HCEC 1CT (cell line): ENCODE measurements at regions not wholly inside any gene's neighbourhood (a gene's known extent, or its start where the extent isn't known, plus 50 kb on each side); places are given as distances from the start of the nearest gene placed in this dataset.

Experiments
- DNase-seq: peaks from one replicate; pipeline ENCODE4 v3.0.0-alpha.2; 2017

DNA sequence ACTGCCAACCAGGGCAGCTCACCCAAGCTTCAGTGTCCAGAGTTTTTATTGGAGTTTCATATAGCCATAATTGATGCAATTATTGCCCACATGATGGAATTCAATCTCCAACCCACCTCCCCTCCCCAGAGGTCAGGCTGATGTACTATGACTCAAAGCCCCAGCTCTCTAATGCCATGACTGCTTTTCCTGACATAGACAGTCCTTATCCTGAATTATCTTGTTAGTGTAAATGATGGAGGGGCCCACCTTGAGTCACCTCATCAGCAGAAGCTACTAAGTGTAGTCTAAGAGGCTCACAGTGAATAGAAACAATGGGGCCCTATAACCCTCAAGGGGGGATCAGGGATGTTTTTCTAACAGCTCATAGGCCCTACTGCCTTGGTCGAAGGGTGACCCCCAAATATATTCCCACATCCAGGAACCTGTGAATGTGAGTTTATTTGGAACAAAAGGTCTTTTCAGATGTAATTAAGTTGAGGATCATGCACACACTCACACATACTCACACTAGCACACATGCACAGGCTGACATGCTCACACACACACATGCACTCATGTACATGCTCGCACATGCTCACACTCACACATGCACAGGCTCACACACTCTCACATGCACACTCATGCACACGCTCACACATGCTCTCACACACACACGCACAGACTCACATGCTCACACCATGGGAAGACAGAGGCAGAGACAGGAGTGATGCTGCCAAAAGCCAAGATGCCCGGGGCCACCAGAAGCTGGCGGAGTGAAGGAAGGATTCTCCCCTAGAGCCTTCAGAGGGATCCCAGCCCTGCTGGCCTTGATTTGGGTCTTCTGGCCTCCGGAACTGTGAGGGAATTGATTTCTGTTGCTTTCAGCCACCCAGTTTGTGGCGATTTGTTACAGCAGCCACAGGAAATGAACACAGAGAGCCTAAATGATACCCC, 131.2 kb upstream of the SMAD3 start:
- no peak for DNase-seq

GRCh38 chr15:66934868-66935520, 130.4 kb upstream of the SMAD3 start:
- no peak for DNase-seq

DNA sequence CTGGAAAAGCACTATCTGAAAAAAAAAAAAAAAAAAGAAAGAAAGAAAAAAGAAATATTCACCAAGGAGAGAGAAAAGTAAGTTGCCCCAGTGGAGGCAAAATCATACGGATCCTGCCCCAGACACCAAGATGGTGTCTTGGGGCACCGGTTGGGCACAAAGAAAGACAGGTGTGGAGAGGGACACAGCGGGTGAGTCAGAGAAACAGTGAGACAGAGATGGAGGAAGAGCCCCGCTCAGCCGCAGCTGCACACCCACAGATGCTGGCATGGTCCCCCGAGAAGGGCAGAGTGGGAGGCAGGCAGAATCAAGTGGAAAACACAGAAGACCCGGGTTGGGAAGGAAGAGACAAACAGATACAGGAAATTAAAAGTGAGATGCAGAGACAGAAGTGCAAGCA, 129.7 kb upstream of the SMAD3 start:
- no peak for DNase-seq

DNA sequence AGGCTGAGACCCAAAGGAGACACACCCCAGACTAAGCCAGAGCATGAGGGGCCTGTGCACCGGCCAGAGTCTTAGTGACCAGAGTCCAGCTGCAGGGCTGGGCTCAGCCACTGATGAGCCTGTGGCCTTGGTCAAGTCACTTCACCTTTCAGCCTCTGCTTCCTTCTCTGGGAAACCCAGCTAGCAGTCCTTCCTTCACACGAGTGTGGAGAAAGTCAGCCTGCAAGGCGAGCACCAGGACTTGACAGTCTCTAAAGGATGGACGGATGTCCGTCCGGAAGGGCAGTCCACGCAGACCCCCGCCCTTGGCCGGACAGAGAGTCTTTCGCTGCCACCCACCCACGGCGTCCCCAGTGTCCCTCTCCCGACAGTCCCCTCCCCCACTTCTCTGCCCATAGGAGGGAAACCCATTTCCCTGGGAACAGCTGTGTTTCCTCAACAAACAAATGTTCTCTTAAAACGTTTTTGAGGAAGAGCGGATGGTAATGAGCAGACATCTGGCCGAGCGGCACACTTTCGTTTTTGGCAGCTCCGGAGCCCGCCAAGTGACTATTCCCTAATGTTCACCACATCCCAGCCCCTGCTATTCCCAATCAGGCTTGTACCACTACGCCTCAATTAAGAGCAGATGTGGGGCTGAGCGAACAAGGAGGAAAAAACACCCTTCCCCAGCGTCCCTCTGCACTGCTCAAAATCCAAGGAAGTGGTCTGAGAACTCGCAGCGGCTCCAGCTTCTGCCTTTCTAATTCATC, 129.1 kb upstream of the SMAD3 start:
- peak; percentile 58 for DNase-seq

DNA sequence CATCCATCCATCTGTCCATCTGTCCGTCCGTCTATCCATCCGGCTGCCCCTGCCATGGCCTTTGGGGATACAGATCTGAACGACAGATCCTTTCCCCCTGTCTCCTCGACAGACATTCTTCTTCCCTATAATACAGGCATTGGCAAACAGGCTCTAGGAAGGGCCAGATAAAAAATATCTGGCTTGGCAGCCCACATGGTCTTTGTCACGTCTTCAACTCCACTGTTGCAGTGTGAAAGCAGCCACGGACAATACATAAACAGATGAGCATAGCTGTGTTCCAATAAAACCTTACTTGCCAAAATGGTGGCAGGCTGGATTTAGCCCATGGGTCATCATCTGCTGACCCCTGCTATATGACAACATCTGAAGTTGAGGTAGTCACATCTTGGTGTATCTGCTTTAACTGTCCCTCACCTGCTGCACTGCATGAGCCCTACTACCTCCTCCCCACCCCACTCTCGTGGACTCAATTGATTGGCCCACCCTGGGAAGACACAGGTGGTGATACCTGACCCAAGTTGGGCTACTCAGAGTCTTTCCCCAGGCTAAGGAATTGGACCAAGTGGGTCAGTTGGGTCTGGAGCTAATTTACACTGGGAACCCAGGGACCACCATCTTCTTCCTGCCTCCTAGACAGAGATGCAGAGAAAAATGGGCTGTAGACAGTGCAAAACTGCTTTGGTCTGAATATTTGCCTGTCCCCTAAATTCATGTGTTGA, 128.4 kb upstream of the SMAD3 start:
- no peak for DNase-seq

DNA sequence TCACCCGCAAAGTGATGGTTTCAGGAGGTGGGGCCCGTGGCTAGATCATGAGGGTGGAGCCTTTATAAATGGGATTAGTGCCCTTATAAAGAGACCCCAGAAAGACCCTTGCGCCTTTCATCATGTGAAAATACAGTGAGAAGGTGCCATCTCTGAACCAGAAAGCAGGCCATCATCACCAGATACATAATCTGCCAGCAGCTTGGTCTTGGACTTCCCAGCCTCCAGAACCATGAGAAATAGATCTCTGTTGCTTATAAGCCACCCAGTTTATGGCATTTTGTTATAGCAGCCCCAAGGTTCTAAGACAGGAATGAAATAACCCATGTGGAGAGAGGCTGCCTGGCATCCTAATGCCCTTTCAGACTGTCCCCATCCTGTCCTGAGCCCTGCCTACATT, 127.8 kb upstream of the SMAD3 start:
- no peak for DNase-seq

DNA sequence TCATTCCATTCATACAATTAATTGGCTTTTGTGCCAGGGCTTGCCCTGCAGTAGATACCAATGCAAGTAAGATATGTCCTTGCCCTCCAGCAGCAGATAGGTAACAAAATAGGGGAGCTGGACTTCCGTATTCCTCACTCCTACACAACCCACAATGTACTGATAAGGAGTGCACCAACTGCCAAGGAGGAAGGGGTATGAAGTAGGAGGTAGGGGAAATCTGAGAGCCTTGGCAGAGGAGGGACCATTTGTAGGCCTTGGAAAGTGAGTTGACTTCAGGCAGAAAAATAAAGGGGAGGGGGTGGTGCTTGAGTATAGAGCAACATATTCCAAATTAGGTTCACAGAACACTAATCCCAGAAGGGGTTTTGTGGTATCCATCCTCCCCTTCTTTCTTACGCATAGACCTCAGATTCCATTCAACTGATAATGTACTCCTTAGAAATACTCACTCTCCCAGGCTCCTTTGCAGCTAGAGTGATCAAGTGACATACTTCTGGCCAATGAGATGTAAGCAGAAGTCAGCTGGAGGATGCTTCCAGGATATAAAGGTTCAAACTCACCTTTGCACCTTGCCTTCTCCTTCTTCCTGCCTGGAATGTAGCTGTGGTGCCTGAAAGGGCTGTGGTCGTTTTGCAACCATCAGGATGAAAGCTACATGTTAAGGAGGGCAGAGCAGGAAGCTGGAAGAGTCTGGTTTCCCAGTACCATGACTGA, 127.1 kb upstream of the SMAD3 start:
- no peak for DNase-seq

GRCh38 chr15:66939016-66939415, 126.4 kb upstream of the SMAD3 start:
- DNase-seq: no peak

DNA sequence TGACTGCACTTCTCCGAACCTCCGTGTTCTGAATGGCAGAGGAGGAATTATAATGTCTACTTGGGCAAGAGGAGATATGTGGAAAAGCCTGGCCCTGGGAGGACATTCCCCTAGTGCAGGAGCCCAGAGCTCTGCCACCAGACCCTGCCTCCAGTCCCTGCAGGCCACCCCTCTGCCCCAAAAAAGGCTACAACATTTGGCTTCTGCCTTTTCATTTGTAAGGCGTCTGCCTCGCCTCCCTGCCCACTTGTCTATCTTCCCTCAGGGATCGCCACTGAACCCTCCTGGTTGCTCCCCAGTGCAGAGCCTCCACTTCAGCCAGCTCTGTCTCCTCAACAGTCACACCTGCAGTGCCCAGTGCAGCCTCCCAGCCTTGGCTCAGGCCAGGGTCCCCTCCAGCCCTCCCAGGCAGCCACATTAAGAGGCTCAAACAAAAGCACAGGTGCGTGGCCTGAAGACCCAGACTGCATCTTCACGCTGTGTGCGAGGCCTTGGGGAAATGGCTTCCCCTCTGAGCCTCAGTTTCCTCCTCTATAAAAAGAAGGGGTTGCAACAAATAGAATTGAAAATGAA, 125.9 kb upstream of the SMAD3 start:
- DNase-seq: no peak

- peak; percentile 37 for DNase-seq
Measured at GRCh38 chr15:66940368-66940767, 125.0 kb upstream of the SMAD3 start.

DNA sequence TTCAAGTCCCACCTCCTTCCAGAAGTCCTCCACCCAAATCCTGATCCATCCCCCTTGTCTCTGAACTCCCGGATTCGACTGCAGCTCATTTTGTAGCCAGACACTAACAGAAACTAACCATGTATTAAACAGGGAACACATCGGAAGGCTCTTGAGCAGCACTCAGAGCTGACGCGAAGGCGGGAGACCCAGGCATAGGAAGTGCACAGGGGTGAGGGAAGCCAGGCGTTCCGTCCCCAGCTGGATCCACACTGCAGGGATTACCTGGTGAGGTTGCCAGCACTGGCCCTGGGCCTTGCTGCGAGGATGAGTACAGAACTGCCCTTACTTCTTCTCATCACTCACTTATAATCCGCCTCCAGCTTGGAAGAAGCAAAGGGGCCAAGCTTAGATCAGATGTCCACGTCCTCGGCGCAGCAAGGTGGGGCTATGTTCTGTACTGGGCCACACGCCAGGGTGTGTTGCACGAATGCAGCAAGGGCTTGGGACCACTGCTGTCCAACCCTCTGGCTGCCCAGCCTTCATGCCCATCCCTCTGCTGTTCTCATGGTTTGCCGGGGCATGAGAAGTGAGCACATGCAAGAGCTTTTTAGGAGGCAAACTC, 124.2 kb upstream of the SMAD3 start:
- DNase-seq: no peak

DNA sequence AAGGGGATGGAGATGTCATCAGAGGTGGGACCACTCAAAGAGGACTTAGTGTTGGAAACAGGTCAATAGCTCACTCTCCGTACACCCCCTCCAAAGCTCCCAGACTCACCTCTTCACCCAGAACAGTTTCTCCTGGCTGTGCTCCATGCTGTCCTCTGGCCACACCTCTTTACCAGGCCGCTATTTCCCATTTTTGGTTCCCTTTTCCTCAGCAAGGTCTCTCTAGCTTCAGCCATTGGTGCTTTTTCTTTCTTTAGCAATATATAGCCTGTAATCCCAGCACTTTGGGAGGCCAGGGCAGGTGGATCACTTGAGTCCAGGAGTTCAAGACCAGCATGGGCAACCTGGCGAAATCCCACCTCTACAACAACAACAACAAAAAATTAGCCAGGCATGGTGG, 123.6 kb upstream of the SMAD3 start:
- no peak for DNase-seq

- DNase-seq: no peak
Measured at GRCh38 chr15:66942649-66943390, 122.6 kb upstream of the SMAD3 start.

GRCh38 chr15:66943456-66944095, 121.8 kb upstream of the SMAD3 start:
- DNase-seq: no peak

DNA sequence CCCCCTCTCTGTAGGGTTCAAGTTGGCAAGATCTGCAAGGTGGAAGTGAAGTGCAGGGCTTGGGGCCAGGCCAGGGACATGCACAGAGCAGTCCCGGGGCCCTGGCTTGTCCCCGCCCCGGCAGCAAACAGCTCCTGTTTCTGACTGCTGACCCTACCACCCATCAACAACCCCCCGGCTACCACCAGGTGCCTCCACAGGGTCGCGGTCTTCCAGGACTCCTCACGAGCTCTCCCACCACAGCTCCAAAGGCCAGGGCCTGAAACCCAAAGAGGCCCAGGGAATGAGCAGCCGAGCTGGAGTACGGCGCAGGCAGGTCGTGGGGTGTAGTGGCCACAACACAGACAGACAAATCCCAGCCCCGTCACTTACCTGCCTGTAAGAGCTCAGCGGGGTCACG, 121.3 kb upstream of the SMAD3 start:
- DNase-seq: no peak

GRCh38 chr15:66945286-66945685, 120.1 kb upstream of the SMAD3 start:
- no peak for DNase-seq

DNA sequence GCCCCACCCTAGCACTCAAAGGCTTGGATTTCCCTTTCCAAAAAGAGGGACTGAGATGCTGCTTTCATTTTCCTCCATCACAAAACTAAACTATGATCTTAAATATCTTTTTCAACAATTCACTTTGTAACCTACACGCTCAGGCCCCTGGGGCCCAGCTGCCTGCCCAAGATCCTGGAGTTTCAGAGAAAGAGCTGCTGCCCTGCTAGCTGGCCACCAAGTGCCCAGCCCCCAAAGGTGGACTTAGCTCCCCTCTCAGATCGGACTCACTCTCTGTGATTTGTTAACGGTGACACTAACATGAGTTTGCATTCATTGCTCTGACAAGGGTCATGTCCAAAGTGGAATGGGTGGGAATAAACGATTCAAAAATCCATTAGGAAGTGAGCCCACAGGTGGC, 119.6 kb upstream of the SMAD3 start:
- no peak for DNase-seq

DNA sequence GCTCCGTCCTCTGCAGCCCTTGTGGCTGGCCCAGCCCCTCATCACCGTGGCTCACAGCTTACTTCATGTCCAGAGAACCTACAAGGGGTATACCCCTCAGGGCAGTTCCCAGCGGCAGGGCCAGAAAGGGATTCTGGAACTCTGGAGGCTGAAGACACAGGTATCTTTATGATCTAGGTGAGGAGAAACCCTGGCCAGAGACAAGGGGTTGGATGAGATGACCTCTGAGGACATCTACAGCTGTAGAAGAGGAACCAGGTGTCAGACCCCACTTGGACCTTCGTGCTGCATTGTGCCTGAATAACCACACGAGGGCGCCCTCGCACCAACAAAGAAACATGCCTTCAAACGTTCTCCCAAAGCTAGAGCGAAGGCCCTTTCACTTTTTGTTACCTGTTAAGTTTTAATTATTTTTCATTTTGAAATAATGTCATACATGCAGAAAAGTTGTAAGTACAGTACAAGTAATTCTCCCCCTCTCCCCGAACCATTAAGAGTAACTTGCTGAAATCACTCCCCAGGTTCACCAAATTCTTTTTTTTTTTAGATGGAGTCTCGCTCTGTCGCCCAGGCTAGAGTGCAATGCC, 118.7 kb upstream of the SMAD3 start:
- peak; percentile 46 for DNase-seq

- no peak for DNase-seq
Measured at GRCh38 chr15:66947471-66947870, 117.9 kb upstream of the SMAD3 start.

DNA sequence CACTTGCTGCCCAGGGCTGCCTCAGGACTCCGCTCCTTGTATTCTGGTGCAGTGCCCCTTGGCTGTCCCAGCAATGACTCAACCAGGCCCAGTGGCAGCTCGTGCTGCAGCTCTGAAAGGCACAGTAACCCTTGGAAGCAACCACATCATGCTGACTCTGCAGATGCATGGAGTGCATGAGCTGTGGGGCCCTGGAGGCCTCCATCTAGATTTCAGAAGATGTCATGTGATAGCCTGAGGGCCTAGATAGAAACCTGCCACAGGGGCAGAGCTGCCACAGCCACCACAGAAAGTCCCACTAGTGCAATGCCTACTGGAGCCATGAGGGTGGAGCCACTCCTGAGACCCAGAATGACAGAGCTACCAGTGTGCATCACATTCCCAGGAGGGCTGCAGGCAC, 117.1 kb upstream of the SMAD3 start:
- DNase-seq: no peak
